ENCODE measurements at regions not wholly inside any gene's neighbourhood (a gene's known extent, or its start where the extent isn't known, plus 50 kb on each side); places are given as distances from the start of the nearest gene placed in this dataset.
"Not testable (repeated sequence)": the region's sequence is repeated elsewhere in the genome, so short reads cannot be mapped to it uniquely, and the experiment has no call there.

DNA sequence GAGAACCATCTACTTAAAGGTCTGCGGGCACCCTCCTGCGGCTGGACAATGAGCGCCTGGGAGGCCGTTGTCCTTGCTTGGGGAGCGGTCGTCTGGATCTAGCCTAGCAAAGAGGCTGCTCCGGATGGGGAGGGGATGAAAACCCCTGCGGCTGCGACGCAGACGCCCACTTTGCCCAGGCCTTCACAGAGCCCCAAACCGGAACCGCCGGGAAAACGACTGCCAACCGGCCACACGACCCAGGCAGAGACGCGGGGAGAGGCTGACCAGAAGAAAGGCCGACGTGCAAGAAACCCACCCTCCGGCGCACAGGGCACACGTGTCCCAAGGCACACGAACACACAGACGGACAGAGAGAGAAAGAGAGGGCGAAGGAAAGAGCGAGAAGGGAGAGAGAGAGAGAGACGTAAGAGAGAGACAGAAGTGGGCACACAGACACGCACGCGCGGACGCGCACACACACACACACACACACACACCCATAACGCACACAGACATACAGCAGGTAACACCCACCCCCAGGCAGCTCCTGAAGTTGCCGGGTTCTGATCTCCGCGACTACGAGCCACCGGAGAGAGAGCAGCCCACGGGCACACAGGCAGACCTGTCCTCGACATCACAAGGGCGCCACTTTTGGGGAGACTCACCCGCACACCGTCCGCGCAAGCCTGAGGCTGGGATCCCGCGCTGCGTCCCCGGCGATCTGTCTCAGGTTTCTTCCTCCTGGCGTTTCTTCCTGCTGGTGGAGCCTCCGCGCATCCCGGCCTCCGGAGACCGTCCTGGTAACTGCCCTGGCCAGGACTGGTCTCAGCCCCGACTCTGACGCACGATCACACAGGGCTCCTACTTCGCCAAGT, 1173.6 kb upstream of the PCDH10 start:
- TF ChIP-seq, protein P1, sequence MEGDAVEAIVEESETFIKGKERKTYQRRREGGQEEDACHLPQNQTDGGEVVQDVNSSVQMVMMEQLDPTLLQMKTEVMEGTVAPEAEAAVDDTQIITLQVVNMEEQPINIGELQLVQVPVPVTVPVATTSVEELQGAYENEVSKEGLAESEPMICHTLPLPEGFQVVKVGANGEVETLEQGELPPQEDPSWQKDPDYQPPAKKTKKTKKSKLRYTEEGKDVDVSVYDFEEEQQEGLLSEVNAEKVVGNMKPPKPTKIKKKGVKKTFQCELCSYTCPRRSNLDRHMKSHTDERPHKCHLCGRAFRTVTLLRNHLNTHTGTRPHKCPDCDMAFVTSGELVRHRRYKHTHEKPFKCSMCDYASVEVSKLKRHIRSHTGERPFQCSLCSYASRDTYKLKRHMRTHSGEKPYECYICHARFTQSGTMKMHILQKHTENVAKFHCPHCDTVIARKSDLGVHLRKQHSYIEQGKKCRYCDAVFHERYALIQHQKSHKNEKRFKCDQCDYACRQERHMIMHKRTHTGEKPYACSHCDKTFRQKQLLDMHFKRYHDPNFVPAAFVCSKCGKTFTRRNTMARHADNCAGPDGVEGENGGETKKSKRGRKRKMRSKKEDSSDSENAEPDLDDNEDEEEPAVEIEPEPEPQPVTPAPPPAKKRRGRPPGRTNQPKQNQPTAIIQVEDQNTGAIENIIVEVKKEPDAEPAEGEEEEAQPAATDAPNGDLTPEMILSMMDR (conservative IDR thresholded peaks at IDR 0.05; ENCODE audit: low read depth, low read length), result not testable (repeated sequence)
- TF ChIP-seq EZH2 (IDR thresholded peaks at IDR 0.05; ENCODE audit: borderline replicate concordance, low read depth, low read length, poor library complexity, severe bottlenecking), result not testable (repeated sequence)
